ENCODE measurements at regions not wholly inside any gene's neighbourhood (a gene's known extent, or its start where the extent isn't known, plus 50 kb on each side); places are given as distances from the start of the nearest gene placed in this dataset.

- H3K4me3 ChIP-seq: no peak overlapping the region
- H3K36me3 ChIP-seq: no peaks in the 10 kb centered on the region
- TF ChIP-seq CTCF (IDR thresholded peaks at IDR 0.05): no peak
- no peak for DNase-seq (ENCODE audit: low spot score)
- H3K9me3 ChIP-seq: peaks cover 7 to 44% of the 10 kb centered on the region in 2 donors
- no peaks in the 10 kb centered on the region for H3K27me3 ChIP-seq
- no peak overlapping the region for H3K27ac ChIP-seq
- H3K4me1 ChIP-seq: no peaks in the 10 kb centered on the region
Measured at GRCh38 chr3:177899275-177900067, 636.8 kb upstream of the KCNMB2 start.

- H3K36me3 ChIP-seq: no peaks in the 10 kb centered on the region
- H3K4me3 ChIP-seq: no peak overlapping the region
- H3K27ac ChIP-seq: no peak overlapping the region
- DNase-seq (ENCODE audit: low spot score): no peak
- H3K9me3 ChIP-seq: peaks cover 7 to 33% of the 10 kb centered on the region in 2 donors
- no peak for TF ChIP-seq CTCF (IDR thresholded peaks at IDR 0.05)
- H3K27me3 ChIP-seq: no peaks in the 10 kb centered on the region
- H3K4me1 ChIP-seq: peaks cover 0 to 22% of the 10 kb centered on the region in 2 donors
Measured at GRCh38 chr3:177902876-177903275, 633.4 kb upstream of the KCNMB2 start.

GRCh38 chr3:177904621-177905020 lies 631.6 kb upstream of the KCNMB2 start:
- H3K4me3 ChIP-seq: no peak overlapping the region
- DNase-seq (ENCODE audit: low spot score): no peak
- no peak for TF ChIP-seq CTCF (IDR thresholded peaks at IDR 0.05)
- peaks cover 0 to 22% of the 10 kb centered on the region in 2 donors for H3K4me1 ChIP-seq
- H3K36me3 ChIP-seq: no peaks in the 10 kb centered on the region
- peaks cover 0 to 17% of the 10 kb centered on the region in 2 donors for H3K9me3 ChIP-seq
- H3K27ac ChIP-seq: peak overlapping the region; percentile 33 to 64
- H3K27me3 ChIP-seq: no peaks in the 10 kb centered on the region

- H3K27me3 ChIP-seq: no peaks in the 10 kb centered on the region
- H3K9me3 ChIP-seq: peaks cover 0 to 9% of the 10 kb centered on the region in 2 donors
- TF ChIP-seq CTCF (IDR thresholded peaks at IDR 0.05): no peak
- no peaks in the 10 kb centered on the region for H3K36me3 ChIP-seq
- H3K4me1 ChIP-seq: peaks cover 0 to 22% of the 10 kb centered on the region in 2 donors
- H3K4me3 ChIP-seq: no peak overlapping the region
- no peak for DNase-seq (ENCODE audit: low spot score)
- H3K27ac ChIP-seq: peak overlapping the region; percentile 33 to 64
Measured at GRCh38 chr3:177905173-177906125, 630.8 kb upstream of the KCNMB2 start.

GRCh38 chr3:177906126-177906511 lies 630.1 kb upstream of the KCNMB2 start:
- H3K27me3 ChIP-seq: no peaks in the 10 kb centered on the region
- H3K9me3 ChIP-seq: peaks cover 0 to 2% of the 10 kb centered on the region in 2 donors
- peaks cover 0 to 22% of the 10 kb centered on the region in 2 donors for H3K4me1 ChIP-seq
- no peak for DNase-seq (ENCODE audit: low spot score)
- peak overlapping the region; percentile 20 to 64 for H3K27ac ChIP-seq
- H3K4me3 ChIP-seq: no peak overlapping the region
- no peaks in the 10 kb centered on the region for H3K36me3 ChIP-seq
- no peak for TF ChIP-seq CTCF (IDR thresholded peaks at IDR 0.05)
